Mammary epithelial cell (primary cell): ENCODE measurements at regions not wholly inside any gene's neighbourhood (a gene's known extent, or its start where the extent isn't known, plus 50 kb on each side); places are given as distances from the start of the nearest gene placed in this dataset.

Experiments
- EZH2 ChIP-seq: IDR thresholded peaks from 2 replicates; pipeline ENCODE4 v1.6.1; 2012; ENCODE audit warnings: low read length, inconsistent platforms, borderline replicate concordance
- TF ChIP-seq, protein P1 (sequence below), 2 donors: IDR thresholded peaks in 1 of 2; conservative IDR thresholded peaks in 1 of 2; 2 replicates each; pipeline ENCODE4 v1.5.1; 2011 to 2012; ENCODE audit warnings: inconsistent platforms in 2 of 2, low read length in 2 of 2, mild to moderate bottlenecking in 2 of 2, control low read depth in 1 of 2, low read depth in 1 of 2; ENCODE audit not compliant: insufficient read depth in 1 of 2; ENCODE audit errors: extremely low read depth in 1 of 2

DNA sequence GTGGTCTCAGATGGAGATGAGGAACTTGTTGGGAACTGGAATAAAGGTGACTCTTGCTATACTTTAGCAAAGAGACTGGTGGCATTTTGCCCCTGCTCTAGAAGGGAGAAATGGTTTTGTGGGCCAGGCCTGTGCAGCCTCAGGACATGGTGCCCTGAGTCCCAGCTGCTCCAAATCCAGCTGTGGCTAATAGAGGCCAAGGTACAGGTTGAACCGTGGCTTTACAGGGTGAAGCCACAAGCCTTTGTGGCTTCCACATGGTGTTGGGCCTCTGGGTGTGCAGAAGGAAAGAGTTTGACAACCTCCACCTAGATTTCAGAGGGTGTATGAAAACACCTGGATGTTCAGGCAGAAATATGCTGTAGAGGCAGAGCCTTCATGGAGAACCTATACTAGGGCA, 586.0 kb downstream of the FLRT2 start:
- TF ChIP-seq, protein P1, sequence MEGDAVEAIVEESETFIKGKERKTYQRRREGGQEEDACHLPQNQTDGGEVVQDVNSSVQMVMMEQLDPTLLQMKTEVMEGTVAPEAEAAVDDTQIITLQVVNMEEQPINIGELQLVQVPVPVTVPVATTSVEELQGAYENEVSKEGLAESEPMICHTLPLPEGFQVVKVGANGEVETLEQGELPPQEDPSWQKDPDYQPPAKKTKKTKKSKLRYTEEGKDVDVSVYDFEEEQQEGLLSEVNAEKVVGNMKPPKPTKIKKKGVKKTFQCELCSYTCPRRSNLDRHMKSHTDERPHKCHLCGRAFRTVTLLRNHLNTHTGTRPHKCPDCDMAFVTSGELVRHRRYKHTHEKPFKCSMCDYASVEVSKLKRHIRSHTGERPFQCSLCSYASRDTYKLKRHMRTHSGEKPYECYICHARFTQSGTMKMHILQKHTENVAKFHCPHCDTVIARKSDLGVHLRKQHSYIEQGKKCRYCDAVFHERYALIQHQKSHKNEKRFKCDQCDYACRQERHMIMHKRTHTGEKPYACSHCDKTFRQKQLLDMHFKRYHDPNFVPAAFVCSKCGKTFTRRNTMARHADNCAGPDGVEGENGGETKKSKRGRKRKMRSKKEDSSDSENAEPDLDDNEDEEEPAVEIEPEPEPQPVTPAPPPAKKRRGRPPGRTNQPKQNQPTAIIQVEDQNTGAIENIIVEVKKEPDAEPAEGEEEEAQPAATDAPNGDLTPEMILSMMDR (conservative IDR thresholded peaks at IDR 0.05 in 1 of 2, IDR thresholded peaks at IDR 0.05 in 1 of 2; ENCODE audit: extremely low read depth in 1 of 2, insufficient read depth in 1 of 2, low read depth in 1 of 2, low read length in 2 of 2) = no peak
- TF ChIP-seq EZH2 = no peak
